Stimulated activated naive CD8-positive, alpha-beta T cell treated with anti-CD3 and anti-CD28 coated beads, Interleukin-15, Interleukin-2, amounts not matched to agents 100 U/mL and 50 U/mL, for 24 hours (primary cell): ENCODE measurements at regions not wholly inside any gene's neighbourhood (a gene's known extent, or its start where the extent isn't known, plus 50 kb on each side); places are given as distances from the start of the nearest gene placed in this dataset.

Experiments
- ATAC-seq: fragments of 150-1000 bp; cut with Tn5 transposase; one replicate; pipeline ENCODE4 v1.10.0; 2021
- DNase-seq: peaks from one replicate; pipeline ENCODE4 v3.0.0; 2021

- ATAC-seq (no peak), DNase-seq (no peak)
These were observed 146.8 kb upstream of the FRMD4B start for GRCh38 chr3:69532547-69533224.

GRCh38 chr3:69531576-69532546, 146.0 kb upstream of the FRMD4B start:
- no peak for DNase-seq
- no peak for ATAC-seq

- ATAC-seq = no peak
- DNase-seq = no peak
These were observed 144.7 kb upstream of the FRMD4B start for GRCh38 chr3:69530554-69530953.

- ATAC-seq (no peak), DNase-seq (no peak)
These were observed 141.6 kb upstream of the FRMD4B start for GRCh38 chr3:69527498-69527897.

- ATAC-seq (no peak), DNase-seq (no peak)
These were observed 138.9 kb upstream of the FRMD4B start for GRCh38 chr3:69524816-69525215.

- ATAC-seq (no peak), DNase-seq (no peak)
These were observed 135.4 kb upstream of the FRMD4B start for GRCh38 chr3:69521286-69521685.

- DNase-seq (no peak), ATAC-seq (no peak)
These were observed 125.5 kb upstream of the FRMD4B start for GRCh38 chr3:69511361-69511760.

GRCh38 chr3:69510481-69511030, 124.7 kb upstream of the FRMD4B start:
- no peak for DNase-seq
- ATAC-seq = no peak

- no peak for DNase-seq
- no peak for ATAC-seq
These were observed 123.4 kb upstream of the FRMD4B start for GRCh38 chr3:69509288-69509687.

- ATAC-seq (no peak), DNase-seq (no peak)
These were observed 120.0 kb upstream of the FRMD4B start for GRCh38 chr3:69505770-69506407.

GRCh38 chr3:69504232-69504631, 118.3 kb upstream of the FRMD4B start:
- ATAC-seq = no peak
- no peak for DNase-seq

- DNase-seq (no peak), ATAC-seq (no peak)
These were observed 114.7 kb upstream of the FRMD4B start for GRCh38 chr3:69500604-69501003.

- ATAC-seq (no peak), DNase-seq (no peak)
These were observed 114.1 kb upstream of the FRMD4B start for GRCh38 chr3:69499899-69500421.

- ATAC-seq = no peak
- no peak for DNase-seq
These were observed 113.5 kb upstream of the FRMD4B start for GRCh38 chr3:69499422-69499821.

GRCh38 chr3:69496856-69497255, 111.0 kb upstream of the FRMD4B start:
- ATAC-seq = no peak
- DNase-seq = no peak

- ATAC-seq (no peak), DNase-seq (no peak)
These were observed 108.3 kb upstream of the FRMD4B start for GRCh38 chr3:69494185-69494584.

- DNase-seq = no peak
These were observed 107.3 kb upstream of the FRMD4B start for GRCh38 chr3:69493157-69493556.

GRCh38 chr3:69491975-69492374, 106.1 kb upstream of the FRMD4B start:
- ATAC-seq (no peak), DNase-seq (no peak)

More at GRCh38 chr3:69493157-69493556, 107.3 kb upstream of the FRMD4B start:
- no peak for ATAC-seq

- no peak for DNase-seq
- no peak for ATAC-seq
These were observed 105.1 kb upstream of the FRMD4B start for GRCh38 chr3:69490971-69491370.

GRCh38 chr3:69490235-69490634, 104.3 kb upstream of the FRMD4B start:
- no peak for ATAC-seq
- no peak for DNase-seq

GRCh38 chr3:69488026-69488425, 102.1 kb upstream of the FRMD4B start:
- no peak for DNase-seq
- no peak for ATAC-seq

GRCh38 chr3:69485489-69485888, 99.6 kb upstream of the FRMD4B start:
- no peak for ATAC-seq

More at GRCh38 chr3:69485489-69485888, 99.6 kb upstream of the FRMD4B start:
- no peak for DNase-seq
